SKM-1 (cell line): ENCODE measurements at regions not wholly inside any gene's neighbourhood (a gene's known extent, or its start where the extent isn't known, plus 50 kb on each side); places are given as distances from the start of the nearest gene placed in this dataset.
"Not testable (repeated sequence)": the region's sequence is repeated elsewhere in the genome, so short reads cannot be mapped to it uniquely, and the experiment has no call there.

ENCODE experiments used
- DNase-seq: peaks from one replicate; lab custom pipeline; 2025; ENCODE audit not compliant: unreplicated experiment; lab: John Stamatoyannopoulos, UW

GRCh38 chr3:3902161-3902560 lies 102.9 kb downstream of the LRRN1 start:
- no peak for DNase-seq

GRCh38 chr3:3906171-3906570 lies 106.9 kb downstream of the LRRN1 start:
- DNase-seq, result no peak

GRCh38 chr3:3907023-3907422 lies 107.8 kb downstream of the LRRN1 start:
- no peak for DNase-seq

GRCh38 chr3:3918763-3919162 lies 119.5 kb downstream of the LRRN1 start:
- DNase-seq, result no peak

- no peak for DNase-seq
Measured at GRCh38 chr3:3919316-3919715, 120.1 kb downstream of the LRRN1 start.

GRCh38 chr3:3923619-3924018 lies 124.4 kb downstream of the LRRN1 start:
- DNase-seq, result no peak

- DNase-seq, result no peak
Measured at GRCh38 chr3:3927198-3927597, 128.0 kb downstream of the LRRN1 start.

- no peak for DNase-seq
Measured at GRCh38 chr3:3927965-3928364, 128.7 kb downstream of the LRRN1 start.

- DNase-seq, result not testable (repeated sequence)
Measured at GRCh38 chr3:3941380-3941779, 142.1 kb downstream of the LRRN1 start.

GRCh38 chr3:3951071-3951470 lies 151.8 kb downstream of the LRRN1 start:
- no peak for DNase-seq

GRCh38 chr3:3951501-3951900 lies 152.3 kb downstream of the LRRN1 start:
- DNase-seq, result no peak

- DNase-seq, result not testable (repeated sequence)
Measured at GRCh38 chr3:3962867-3963266, 163.6 kb downstream of the LRRN1 start.

- no peak for DNase-seq
Measured at GRCh38 chr3:3984053-3984452, 184.8 kb downstream of the LRRN1 start.

GRCh38 chr3:3991598-3991997 lies 192.4 kb downstream of the LRRN1 start:
- DNase-seq, result no peak

GRCh38 chr3:3992312-3992874 lies 193.2 kb downstream of the LRRN1 start:
- no peak for DNase-seq

- DNase-seq, result peak; percentile 33
Measured at GRCh38 chr3:3998140-3998922, 199.1 kb downstream of the LRRN1 start.

GRCh38 chr3:3999340-3999739 lies 200.1 kb downstream of the LRRN1 start:
- not testable (repeated sequence) for DNase-seq

GRCh38 chr3:4001976-4002375 lies 202.7 kb downstream of the LRRN1 start:
- no peak for DNase-seq

- DNase-seq, result no peak
Measured at GRCh38 chr3:4006288-4006687, 207.1 kb downstream of the LRRN1 start.

GRCh38 chr3:4008205-4008604 lies 209.0 kb downstream of the LRRN1 start:
- no peak for DNase-seq

GRCh38 chr3:4011166-4011565 lies 211.9 kb downstream of the LRRN1 start:
- no peak for DNase-seq

GRCh38 chr3:4015426-4015825 lies 216.2 kb downstream of the LRRN1 start:
- DNase-seq, result no peak

GRCh38 chr3:4019501-4019900 lies 220.3 kb downstream of the LRRN1 start:
- no peak for DNase-seq
